Inferior parietal cortex (tissue), 1 donor: ENCODE measurements at regions not wholly inside any gene's neighbourhood (a gene's known extent, or its start where the extent isn't known, plus 50 kb on each side); places are given as distances from the start of the nearest gene placed in this dataset.
"Not testable (repeated sequence)": the region's sequence is repeated elsewhere in the genome, so short reads cannot be mapped to it uniquely, and the experiment has no call there.

Source experiments
- DNase-seq: peaks from one replicate; pipeline ENCODE4 v3.0.0-alpha.2; 2016; ENCODE audit errors: extremely low spot score

DNA sequence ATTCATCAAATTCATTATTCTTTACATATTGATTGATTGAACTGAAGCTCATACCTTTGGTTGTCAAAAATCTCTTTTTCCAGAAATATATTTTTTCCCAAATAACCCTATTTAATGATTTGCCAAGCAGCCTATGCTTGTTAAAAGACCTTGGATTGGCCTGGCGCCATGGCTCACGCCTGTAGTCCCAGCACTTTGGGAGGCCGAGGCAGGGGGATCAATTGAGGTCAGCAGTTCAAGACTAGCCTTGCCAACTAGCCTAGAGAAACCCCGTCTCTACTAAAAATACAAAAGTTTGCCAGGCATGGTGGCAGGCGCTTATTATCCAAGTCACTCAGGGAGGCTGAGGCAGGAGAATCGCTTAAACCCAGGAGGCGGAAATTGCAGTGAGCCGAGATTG lies 165.1 kb upstream of the MGAT4C start:
- no peak for DNase-seq

DNA sequence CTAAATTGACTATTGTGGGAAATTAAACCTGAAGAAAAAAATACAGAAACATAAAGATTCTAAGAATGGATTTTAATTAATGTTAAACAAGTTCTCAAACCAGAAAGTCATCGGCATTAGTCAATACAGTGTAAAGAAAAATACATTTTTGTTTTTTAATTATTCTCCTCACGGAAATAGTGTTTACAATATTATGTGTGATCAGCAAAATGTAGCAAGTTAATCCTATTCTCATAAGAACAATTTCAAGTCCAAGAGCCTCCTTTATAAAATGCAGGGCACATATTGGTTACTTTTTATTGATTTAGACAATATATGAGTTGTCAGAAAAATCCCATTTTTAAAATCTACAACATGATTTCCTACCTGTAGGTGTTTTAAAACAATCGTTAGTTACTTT lies 158.0 kb upstream of the MGAT4C start:
- DNase-seq = no peak

DNA sequence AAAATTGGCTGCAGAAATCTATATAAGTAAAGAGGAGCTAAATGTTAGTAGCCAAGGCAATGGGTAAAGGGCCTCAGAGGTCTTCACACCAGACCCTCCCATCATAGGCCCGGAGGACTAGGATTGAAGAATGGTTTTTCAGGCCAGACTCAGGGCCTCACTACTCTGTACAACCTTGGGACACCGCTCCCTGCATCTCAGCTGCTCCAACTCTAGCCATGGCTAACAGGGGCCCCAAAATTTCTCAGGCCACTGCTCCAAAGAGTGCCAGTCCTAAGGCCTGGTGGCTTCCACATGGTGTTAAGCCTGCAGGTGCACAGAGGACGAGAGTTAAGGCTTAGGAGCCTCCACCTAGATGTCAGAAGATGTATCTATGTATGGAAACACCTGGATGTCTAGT lies 155.5 kb upstream of the MGAT4C start:
- DNase-seq = no peak

DNA sequence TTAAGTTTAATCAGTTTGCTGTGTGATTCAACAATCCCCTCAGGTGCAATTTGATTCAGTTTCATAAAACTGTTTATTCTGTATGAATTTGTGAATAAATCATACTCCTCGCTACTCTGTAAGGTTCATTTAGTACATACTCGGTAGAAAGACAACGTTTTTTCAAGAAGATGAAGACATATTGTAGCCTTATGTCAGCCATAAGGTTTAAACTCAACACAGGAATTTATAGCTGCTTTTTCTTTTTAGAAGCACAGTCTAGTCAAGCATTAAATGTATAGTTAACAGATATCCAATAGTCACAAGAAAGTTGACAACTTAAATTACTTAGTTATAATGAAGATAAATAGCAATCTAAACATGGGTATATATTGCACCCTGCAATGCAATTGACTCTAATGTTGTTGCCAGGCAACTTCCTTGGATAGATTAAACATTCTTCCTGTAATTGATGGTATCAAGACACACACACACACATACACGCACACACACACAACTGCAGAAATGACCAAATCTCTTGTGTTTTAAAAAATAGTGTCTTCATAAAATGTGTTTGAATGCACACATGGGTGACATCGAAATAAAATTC lies 151.5 kb upstream of the MGAT4C start:
- no peak for DNase-seq

DNA sequence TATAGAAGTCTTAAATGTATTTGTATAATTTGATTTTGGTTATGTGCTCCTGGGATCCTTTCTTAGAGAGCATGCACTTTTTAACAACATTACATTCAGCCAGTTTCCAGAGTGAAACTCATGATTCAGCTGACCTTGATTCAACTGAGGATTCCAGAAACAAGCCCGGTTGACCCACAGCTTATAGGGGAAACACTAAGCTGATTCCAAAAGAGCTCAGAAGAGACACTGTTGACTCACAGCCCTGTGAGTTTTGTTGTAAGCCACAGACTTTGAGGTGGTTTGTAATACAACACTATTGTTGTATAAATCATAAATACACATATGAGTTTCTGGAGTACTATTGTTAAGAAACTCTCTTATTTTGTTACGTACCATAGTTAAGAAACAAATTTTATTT lies 133.8 kb upstream of the MGAT4C start:
- DNase-seq = no peak

DNA sequence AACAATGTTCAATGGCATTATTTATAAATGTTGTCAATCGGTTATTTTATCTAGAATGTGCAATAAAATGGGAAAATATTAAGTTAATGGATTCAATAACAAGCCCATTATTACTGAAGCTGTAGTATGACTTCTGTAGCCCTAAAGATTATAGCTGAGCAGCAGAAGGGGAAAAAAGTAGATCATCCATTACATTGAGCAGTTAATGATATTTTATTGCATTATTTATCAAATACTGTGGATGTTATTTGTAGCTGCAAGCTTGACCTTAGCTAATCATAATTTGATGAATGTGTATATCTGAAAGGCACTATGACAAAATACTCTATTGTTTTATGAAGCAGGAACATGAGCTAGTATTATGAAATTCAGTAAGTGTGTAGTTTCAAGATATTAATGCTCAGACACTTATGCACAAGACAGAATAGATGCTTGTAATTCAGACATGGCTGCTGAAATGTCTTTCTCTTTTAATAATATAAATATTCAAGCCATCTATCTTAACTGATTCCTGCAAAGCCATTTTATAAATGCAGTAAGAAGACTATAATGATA lies 131.5 kb upstream of the MGAT4C start:
- DNase-seq = no peak

DNA sequence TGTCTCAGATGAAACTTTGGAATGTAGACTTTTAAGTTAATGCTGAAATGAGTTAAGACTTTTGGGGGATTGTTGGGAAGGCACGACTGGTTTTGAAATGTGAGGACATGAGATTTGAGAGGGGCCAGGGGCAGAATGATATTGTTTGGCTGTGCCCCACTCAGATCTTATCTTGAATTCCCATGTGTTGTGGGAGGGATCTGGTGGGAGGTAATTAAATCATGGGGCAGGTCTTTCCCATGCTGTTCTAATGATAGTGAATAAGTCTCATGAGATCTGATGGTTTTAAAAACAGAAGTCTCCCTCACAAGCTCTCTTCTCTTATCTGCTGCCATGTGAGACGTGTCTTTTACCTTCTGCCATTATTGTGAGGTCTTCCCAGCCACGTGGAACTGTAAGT lies 127.6 kb upstream of the MGAT4C start:
- not testable (repeated sequence) for DNase-seq

DNA sequence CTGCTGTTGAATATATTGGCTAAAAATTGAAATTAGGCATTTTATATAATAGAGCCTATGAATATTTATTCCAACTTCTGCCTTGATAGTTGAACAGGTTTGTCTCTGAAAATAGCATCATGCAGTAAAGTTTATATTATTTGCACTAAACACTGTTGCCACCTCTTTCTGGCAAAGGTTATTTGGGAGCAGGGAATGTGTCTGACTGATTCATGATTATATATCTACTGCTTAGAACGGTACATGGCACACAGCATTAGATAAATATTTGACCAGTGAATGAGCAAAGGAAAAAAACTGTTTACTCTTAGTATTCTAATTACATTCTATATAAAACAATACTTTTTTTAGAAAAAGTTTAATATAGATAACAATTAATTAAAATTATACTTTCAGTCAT lies 123.1 kb upstream of the MGAT4C start:
- no peak for DNase-seq

DNA sequence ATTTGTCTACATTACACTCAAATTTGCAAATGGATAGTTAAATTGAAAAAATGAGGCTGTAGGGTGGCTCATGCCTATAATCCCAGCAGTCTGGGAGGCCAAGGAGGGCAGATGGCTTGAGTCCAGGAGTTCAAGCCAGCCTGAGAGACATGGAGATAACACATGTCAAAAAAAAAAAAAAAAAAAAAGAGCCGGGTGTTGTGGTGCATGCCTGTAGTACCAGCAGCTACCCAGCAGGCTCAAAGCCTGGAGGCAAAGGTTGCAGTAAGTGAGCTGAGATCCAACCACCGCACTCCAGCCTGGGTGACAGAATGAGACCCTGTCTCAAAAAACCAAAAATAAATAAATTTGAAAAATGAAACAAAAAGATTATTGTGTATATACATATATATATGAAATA lies 119.9 kb upstream of the MGAT4C start:
- DNase-seq = no peak

DNA sequence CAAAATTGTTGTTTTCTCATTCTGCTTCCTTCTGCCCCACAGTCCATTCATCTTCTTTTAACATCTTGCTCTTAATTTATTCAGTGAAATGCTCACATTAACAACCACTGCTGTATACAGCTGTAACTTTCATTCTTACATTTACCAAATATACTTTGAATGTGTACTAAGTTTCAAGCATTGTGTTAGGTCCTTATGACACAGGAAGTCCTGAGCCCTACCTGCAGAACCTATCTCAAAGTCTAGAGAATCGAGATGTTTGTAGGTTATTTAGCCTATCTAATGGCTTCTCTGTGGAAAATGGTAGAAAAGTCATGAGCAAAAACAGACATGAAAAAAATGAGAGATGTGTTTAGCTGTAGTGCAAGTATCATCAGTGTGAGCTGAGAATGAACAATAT lies 117.6 kb upstream of the MGAT4C start:
- DNase-seq = no peak

DNA sequence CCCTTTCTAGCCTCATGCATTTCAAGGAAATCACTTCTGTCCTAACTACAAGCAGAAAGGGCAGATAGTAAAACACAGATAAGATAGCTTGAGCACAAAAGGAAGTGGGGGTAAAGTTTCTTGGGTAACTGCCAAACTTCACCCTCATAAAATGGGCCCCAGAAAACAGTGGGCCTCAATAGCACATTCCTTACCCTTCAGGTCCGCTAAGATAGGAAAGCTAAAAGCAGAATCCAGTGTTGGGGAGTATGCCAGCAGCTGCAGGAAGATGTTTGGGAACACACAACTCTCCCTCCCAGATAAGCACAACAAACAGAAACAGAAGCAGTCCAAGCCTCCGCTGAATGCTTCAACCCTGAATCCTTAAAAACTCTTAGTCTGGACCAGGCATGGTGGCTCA lies 110.9 kb upstream of the MGAT4C start:
- DNase-seq = no peak

DNA sequence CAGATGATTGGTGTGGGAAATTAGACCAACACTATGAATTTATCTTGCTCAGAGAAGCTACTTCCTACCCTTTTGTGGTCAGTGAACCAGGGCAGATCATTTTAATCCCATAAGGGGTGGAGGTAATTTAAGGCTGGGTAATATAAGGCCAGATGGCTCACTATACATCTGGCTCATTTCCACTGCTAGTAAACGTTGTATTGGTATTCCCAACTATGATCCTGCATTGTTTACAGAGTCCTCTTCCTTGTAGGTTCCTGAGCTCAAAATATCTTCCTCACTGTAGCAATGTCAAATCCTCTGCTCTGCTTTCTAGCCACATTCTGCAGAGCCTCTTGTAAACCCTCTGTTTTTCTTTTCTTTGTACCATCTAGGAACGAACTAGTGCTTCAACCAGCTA lies 93.0 kb upstream of the MGAT4C start:
- DNase-seq = no peak

DNA sequence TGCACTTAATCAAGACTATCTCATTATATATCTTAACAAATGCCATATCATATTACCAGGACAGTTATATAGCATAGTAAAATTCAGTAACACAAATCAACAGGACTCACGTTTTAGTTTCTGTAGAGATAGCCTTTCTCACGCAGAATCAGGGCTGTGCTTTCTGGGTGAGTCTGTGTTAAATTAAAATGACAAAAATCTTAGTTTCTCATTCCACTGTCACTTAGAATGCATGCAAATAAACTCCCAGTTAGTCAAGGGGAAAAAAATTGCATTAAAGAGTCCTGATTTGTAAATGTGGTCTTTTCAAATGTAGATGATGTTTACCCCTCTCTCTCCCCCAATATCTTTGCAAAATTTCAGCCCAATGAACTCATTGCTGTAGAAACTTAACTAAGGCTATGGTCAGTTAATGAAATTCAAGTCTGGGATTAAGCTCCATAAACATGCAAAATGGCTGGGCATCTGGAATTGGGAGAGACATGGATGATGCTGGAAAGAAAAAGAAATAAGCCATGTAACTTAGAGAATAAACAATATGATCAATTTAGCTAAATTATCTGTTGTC lies 77.8 kb upstream of the MGAT4C start:
- no peak for DNase-seq

DNA sequence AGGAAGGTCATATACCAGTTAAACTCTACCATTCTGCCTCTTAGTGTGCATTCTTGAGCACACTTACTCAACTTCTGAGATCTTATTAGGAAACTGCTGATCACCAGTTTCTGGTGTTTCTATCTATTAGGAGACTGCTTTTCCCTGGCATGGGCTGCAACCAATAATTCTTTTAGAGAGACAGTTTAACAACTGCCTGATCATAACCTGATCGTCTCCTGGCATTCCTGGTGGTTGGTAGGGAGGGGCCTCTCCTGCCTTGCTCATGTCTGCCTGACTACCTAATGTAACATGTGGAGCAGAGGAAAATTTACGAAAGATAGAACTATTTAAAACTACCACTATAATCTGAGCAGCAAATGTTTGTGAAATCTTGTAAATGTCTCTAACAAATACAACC lies 75.3 kb upstream of the MGAT4C start:
- no peak for DNase-seq

DNA sequence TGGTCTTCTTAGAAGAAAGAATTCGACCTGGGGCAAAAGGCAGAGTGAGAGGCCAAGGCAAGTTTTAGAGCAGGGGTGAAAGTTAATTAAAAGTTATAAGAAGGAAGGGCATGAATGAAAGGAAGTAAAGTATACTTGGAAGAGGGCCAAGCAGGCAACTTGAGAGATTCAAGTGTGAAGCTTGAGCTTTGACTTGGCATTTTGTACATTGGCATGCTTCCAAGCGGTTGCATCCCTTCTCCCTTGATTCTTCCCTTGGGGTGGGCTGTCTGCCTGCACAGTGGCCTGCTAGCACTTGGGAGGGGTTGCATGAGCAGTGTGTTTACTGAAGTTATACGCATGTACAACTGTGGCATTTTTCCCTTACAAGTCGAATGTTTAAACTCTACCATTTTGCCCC lies 74.8 kb upstream of the MGAT4C start:
- no peak for DNase-seq

DNA sequence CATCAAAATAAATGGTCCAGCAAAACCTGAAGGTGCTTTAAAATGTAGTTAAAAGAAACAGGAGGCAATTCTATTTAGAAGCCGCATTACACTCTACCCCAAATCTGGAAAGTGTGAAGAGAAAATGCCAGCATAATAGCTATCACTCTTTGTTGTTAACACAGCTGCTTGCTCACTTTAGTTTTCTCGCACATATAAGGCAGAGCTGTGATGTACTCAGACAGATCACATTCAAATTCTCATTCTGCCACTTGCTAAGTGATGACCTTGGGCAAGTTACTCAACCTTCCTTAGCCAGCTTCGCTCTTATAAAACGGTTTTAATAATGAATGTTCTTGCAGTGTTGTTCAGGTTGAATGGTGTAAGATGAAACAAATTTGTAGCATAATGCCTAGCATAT lies 56.0 kb upstream of the MGAT4C start:
- DNase-seq = no peak
